GM21367 (cell line): ENCODE measurements at regions not wholly inside any gene's neighbourhood (a gene's known extent, or its start where the extent isn't known, plus 50 kb on each side); places are given as distances from the start of the nearest gene placed in this dataset.
"Not testable (repeated sequence)": the region's sequence is repeated elsewhere in the genome, so short reads cannot be mapped to it uniquely, and the experiment has no call there.

ENCODE experiments used
- ATAC-seq: cut with Tn5 transposase; IDR thresholded peaks from one replicate; pipeline ENCODE4 v1.9.1; 2021; ENCODE audit not compliant: unreplicated experiment

DNA sequence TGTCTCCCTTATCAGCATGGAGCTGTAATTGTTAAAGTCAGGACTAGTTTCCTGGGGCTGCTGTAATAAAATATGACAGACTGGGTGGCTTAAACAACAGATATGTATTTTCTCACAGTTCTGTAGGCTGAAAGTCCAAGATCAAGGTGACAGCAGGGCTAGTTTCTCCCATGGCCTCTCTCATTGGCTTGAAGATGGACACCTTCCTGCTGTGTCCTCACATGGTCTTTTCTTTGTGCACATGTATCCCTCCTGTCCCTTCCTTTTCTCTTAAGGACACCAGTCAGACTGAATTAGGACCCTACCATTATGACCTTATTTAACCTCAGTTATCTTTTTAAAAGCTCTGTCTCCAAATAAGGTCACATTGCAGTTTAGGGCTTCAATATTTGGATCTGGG, 700.5 kb upstream of the MEF2C start:
- ATAC-seq, result no peak

DNA sequence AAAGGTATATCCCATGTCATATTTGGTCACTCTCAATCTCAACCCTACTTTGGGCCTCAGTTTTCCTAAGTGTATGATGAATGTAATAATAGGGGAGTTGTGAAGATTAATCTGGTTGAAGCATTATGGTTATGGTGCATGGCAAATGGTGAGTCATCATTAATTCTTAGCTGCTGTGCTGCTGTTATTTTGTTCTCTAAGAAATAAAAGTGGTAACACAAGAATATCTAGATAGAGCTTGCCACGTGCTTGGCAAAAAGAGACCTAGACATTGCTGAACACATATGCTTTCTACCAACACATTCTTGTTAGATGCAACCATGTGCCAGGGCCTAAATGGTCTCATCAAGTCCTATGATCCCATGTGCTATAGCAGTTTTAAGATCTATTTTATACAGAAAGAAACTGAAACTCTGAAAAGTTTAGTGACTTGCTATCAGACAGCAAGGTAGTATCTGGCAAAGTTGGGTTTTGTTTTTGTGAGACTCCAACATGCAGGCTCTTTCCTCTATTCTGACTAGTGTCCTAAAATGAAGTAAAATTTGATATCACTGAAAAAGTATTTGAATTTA, 699.9 kb upstream of the MEF2C start:
- no peak for ATAC-seq

DNA sequence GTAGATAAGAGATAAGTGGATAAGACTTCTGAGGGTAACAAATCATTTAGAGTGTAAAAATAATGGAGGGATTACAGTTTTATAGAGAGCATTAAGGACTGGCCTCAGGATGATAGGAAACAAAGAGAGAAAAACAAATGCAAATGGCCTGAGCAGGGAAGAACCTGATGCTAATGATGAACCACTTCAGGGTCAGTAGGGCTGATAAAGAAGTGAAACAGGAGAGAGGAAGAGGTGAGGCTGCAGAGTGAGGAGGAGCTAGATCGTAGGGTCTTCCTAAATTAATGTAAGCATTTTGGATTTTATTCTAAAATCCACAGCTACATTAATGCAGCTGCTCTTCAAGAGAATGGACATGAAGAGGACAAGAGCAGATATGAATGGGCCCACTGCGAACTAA, 698.0 kb upstream of the MEF2C start:
- no peak for ATAC-seq

DNA sequence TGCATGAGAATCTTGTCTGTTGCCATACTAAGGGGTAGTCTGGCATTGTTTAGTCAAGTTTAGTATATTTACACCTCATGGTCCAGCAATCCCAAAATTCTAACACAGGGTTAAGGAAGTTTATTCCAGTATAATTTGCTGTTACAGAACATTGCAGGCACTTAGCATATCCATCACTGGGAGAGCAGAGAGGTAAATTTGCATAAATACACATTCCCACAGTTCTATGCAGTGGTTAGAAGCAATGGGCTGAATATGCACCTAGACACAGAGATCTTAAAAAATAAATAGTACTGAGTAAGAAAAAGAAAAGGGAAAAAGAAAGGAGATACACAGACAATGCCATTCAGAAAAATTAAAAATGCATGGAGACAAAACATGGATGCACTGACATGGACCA, 692.3 kb upstream of the MEF2C start:
- no peak for ATAC-seq

DNA sequence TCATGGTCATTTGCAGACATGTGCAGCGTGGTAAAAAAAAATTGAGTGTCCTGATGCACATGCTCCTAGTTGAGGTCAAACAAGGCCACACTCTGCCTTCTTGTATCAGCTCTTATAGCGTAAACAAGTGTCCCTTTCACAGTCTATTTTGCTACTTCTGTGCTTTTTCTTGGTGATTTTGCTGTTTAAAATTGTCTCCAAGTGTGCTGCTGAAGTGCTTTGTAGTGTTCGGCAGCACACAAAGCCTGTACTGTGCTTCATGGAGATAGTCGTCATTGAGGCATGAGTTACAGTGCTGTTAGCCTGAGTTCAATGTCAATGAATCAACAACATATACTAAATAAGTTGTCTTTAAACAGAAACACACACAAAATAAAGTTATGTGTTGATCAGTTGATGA, 690.4 kb upstream of the MEF2C start:
- ATAC-seq, result no peak

DNA sequence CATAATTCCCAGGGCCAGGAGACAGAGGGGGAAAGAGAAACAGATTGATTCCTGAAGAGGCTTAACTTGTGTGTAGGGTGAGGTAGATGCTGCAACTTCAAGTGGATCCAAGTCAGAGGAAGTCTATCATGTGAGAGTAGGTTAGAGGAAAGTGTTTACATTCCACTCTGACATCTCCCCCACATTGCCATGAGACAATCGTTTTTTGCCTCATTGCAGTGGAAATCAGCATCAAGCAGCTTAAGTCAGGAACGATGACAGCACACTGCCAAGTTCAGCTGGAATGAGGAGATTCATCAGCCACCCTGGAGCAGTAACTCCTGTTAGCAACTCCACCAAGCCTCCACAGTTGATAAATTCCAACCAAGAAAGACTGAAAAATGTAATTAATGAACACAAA, 689.7 kb upstream of the MEF2C start:
- ATAC-seq, result no peak

DNA sequence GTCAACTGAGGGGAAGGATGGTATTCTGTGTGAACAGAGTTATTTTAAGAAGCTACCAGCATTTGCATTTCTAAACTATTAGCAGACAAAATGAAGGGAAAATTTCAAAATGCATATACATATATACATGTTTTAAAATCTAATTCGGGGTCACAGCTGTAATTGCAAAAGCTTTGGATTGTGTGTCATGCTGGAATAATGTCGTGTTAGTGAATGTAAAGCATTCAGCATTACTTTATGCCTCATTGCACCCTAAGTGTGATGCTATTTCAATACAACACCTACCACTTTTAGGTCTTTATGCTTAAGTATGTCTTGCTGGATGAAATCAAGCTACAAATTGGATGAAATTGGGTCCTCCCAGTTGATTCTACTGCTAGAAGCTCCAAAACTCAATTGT, 687.6 kb upstream of the MEF2C start:
- no peak for ATAC-seq

DNA sequence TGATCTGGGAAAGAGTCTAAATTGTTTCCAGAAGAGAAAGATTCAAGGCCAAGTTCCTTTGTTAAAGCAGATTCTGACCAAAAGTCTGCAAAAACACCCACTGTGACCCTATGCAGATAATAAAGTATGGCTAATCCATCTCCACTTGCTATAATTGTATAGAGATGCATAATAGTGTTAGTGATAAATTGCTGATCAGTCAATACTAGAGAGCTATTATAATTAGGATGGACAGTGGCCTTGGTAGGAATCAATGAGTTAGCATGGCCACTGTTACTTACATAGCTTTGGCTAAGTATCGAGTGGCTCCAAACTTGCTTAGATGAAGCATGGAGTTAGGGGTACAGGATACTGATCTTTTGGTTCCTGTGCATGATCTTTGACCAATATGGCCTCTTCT, 683.4 kb upstream of the MEF2C start:
- ATAC-seq, result no peak

DNA sequence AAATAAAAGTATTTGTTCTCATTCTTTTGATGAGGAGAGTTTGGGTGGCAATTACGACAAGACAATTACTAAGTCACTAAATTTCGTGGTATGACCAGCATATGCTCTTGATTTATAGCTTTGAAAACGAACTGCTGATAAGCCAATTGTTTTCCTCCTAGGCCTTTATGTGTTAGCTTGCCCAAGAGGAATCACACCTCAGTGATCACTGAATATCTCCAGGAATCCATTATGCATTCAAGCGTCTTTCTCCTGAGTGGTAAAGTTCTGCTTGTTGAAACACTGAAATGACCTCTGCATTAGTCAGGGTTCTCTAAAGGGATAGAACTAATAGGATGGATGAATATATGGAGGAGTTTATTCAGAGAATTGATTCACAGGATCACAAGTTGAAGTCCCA, 677.7 kb upstream of the MEF2C start:
- ATAC-seq, result no peak

DNA sequence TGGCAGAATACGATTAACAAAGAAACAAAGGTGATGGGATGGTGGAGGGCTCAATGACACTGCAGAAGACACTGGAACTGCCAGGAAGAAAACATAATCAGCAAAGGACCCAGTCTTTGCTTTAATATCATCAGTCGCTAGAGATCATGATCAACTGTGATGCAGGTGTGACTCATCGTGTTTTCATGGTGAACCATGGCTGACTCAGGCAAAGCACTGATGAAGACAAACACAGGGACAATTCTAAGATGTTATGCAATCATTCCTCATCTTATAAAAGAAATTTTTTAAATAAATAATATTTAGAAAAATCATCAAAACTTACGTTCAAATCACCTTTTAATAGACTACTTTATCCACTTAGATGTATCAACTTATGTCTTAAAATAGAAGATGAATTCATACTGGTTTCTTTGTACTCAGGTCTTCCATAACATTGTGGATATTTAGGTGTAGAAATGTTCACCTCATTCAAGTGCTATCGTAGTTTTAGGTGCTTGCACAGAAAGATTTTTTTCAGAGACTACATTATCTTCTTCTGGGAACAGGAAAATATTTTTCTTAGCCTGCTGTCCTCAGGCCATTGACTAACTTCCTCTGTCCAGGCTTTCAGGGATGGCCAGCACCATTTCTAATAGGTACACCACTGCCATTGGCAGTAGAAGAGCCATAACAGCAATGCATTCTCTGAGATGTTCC, 673.4 kb upstream of the MEF2C start:
- ATAC-seq, result no peak

DNA sequence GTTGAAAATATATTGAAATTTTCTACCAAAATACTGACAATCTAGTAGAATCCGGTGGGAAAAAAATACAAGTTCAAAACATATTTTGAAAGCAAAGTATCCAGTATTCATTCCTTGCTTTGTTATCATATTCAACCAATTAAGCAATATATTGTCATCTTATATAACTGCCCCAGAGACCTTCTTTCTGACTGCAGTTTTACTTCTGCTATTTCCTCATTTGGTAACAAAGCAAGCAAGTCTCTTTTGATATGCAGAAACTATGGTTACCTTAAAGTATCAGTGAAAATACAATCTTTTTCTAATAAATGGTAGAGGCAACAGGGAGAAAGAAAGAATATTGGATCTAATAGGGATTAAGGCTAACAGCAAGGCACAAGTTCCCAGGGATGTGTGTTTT, 663.7 kb upstream of the MEF2C start:
- no peak for ATAC-seq

DNA sequence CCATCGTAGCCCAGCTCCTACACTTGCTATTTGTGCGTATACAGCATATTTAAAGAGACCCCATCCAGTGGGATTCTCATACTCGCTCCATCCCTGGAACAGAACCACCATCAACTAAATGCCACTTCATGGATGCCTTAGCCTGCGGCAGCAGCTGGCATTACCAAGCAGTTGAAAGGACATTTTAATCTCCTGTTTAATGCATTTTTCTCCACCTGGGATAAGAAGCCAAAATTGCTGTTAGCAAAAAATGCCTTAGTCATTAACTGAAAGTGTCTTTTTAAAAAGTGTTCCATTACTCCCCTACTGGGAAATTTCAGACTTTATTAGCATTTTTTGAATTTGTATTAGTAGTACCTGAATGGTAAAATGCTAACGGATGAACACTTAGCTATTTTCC, 662.6 kb upstream of the MEF2C start:
- no peak for ATAC-seq

DNA sequence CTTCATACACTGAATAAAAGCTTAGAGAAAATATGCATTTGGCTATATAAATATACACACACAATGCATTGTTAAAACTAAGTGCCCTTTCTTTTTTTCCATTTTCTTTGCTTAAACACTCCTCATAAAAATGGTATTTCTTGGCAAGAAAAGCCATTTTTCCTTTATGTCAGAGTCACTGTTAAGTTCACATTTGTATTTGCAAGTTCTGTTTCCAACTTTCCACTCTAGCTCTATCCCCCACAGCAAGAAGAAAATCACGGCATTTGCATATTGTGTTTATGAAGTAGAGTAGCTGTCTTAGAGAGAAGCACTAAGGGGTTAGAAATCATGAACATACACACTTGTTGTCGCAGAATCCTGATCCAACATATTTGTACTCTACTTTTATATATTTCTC, 662.1 kb upstream of the MEF2C start:
- ATAC-seq, result no peak

DNA sequence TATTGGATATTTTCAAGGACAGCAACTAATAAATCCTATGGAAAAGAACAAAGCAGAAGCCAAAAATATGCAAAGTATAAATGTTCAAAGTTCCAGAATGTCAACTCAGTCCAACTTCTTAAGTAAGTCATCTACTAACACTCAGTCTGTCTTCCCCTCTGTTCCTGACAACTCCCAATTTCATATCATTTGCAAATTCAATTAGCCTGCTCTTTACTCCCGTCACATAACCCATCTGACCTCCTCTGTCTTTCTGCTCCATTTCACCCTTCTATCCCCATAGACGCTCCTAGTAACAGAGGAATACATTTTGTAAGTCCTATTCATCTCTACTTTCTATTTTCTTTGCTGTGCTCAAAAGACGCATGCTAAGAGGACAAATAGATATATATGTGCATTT, 659.8 kb upstream of the MEF2C start:
- no peak for ATAC-seq

DNA sequence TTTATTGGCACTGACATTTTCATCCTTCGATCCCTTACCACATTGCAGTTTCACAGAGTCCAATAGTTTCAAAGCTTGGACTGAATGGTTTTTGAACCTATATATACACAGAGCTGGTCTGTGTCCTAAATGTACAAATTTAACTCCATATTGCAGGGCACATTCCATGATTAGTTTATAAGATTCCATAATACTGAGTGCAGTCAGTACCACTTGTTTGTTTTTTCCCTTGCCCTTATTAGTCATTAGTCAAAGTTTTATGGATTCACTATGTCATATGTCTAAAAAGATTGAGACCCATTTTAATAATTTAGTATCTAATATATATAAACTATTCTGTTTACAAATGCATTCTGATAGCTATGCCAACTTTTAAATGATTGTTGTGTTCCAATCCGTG, 654.8 kb upstream of the MEF2C start:
- ATAC-seq, result no peak

DNA sequence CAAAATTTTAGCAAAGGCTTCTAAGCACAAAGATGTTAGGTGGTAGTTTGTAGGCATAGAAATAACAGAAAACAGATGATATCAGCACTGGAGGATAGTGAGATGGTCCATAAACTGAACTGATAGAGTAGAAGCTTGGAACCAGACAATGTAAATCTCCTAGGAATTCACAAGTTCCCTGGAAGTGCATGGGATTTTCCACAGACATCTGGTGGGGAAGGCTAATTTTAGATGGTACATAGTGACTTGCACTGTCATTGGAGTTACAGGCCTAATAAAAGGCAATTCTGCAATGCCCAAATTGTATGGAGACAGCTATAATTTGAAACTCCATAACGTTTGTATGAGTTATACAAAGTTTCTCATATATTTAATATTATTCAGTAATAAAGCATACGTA, 653.0 kb upstream of the MEF2C start:
- no peak for ATAC-seq

DNA sequence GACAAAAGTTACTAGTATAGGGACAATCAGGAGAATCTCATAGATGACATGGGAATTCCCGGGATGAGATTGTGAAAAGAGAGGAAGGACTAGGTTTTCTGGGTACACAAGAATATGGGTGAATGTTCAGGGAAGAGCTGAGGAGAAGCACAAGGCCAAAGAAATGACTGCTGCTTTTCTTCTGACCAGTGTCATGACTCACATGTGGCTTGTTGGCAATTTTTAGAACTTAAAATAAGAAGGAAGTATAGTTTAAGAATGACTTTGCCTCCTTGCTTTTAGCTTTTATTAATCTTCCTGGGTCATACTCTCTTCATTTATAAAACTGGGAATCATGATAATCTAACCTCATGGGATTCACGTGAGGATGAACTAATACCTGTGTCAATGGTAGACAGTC, 652.4 kb upstream of the MEF2C start:
- no peak for ATAC-seq

DNA sequence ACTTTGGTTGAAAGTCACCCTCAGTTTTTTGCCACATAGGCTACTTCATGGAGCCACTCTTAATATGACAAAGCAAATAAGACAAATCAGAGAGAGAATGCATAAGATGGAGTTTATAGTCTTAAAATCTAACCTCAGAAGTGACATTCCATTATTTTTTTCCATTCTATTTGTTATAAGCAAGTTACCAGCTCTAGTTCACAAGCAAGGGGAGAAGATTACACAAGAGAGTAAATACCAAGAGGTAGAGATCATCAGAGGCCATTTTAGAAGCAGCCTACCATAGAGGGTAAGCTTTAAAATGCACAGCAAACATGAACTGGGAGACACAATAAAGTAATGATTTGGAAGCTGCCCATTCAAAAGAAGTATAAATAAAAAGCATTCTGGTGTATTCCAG, 651.3 kb upstream of the MEF2C start:
- no peak for ATAC-seq

DNA sequence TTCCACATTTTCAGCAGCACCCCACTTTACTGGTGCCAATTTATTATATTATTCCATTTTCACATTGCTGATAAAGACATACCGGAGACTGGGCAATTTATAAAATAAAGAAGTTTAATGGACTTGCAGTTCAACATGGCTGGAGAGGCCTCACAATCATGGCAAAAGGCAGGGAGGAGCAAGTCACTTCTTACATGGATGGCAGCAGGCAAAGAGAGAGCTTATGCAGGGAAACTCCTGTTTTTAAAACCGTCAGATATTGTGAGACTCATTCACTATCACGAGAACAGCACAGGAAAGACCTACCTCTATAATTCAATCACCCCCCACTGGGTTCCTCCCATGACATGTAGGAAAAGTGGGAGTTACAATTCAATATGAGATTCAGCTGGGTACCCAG, 641.8 kb upstream of the MEF2C start:
- no peak for ATAC-seq

DNA sequence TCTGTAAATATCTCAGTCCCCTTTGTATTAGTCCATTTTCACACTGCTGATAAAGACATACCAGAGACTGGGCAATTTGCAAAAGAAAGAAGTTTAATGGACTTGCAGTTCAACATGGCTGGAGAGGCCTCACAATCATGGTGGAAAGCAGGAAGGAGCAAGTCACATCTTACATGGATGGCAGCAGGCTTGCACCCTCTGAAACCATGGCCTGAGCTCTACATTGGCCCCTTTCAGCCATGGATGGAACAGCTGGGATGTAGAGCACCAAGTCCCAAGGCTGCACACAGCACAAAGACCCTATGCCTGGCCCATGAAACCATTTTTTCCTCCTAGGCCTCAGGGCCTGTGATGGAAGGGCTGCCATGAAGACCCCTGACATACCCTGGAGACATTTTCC, 640.9 kb upstream of the MEF2C start:
- not testable (repeated sequence) for ATAC-seq

DNA sequence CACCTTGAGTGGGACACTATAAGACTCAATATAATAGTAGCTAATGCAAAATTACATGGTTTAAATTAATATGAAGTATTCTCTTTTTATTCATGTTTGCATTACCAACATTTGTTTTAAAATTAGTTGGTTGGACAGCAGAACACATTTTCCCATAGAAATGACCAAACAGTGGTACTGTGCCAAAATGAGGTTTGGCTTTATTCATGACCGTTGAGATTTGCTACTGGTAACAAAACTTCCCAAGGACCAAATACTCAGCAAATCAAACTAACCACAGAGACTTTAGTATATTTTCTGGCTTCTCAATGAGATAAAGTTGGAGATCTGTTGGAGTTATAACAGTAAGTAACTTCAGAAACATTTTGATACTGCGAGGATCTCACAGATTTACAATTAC, 637.8 kb upstream of the MEF2C start:
- no peak for ATAC-seq

DNA sequence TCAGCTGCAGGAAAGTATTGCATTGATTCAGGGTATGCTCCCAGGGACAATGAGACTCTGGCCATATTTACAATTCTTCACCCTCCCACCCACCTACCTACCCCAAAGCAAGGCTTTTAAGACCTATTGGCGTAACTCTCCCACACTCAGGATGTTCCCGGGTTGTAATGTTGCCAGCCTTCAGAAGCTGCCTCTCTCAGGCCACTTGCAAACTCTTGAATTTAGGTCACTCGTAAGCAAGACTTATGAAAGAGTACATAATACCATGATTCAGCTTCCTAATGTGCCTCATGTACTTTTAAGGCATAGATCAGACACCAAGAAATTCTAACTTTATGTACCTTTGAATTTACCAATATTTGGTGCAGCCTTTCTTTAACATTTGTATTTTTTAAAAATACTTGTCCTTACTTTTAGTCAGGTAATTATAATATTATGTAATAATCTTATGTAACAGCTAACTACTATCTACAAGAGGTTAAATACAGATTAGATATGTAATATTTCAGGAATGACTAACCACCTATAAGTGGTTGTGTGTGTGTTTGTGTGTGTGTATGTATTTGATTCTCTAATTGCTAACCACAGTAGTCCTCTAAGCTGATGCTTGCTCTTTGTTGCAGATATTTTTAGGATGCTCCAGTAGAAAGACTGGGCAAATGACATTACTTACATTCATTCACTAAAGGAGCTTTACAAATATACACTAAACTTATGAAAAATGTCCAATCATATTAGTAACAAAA, 630.5 kb upstream of the MEF2C start:
- no peak for ATAC-seq

DNA sequence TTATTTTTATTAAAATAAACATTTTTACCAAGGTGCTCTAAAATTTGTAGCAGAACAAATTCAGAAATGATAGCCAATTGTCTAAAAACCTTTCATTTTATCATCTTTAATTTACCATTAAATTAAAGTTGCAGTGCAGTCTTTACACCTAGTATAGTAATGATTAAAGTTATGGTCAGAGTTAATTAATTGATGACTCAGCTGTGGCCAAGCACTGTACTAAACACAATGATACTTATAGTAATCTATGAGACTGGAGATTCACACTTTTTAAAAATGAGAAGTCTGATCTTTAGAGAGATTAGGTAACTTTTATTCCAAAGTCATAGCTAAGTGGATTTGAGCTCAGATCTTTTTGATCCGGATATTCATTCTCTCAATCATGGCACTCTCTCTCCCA, 621.1 kb upstream of the MEF2C start:
- no peak for ATAC-seq
